ENCODE measurements at regions not wholly inside any gene's neighbourhood (a gene's known extent, or its start where the extent isn't known, plus 50 kb on each side); places are given as distances from the start of the nearest gene placed in this dataset.

GRCh38 chr5:58346041-58346440, 113.8 kb downstream of the PLK2 start:
- TF ChIP-seq CTCF (IDR thresholded peaks at IDR 0.05) (no peak), POLR2AphosphoS5 (IDR thresholded peaks at IDR 0.05) (no peak)
